Astrocyte (in vitro differentiated cells and primary cell): ENCODE measurements at regions not wholly inside any gene's neighbourhood (a gene's known extent, or its start where the extent isn't known, plus 50 kb on each side); places are given as distances from the start of the nearest gene placed in this dataset.

Experiments
- EZH2 ChIP-seq: IDR thresholded peaks from 2 replicates; pipeline ENCODE4 v1.6.1; 2012; ENCODE audit warnings: mild to moderate bottlenecking, low read length, inconsistent platforms; ENCODE audit not compliant: insufficient read depth
- TF ChIP-seq, protein P1 (sequence below): IDR thresholded peaks from 2 replicates; pipeline ENCODE4 v1.5.1; 2011; ENCODE audit warnings: low read depth, mild to moderate bottlenecking, inconsistent platforms, low read length, moderate library complexity; ENCODE audit not compliant: insufficient read depth

DNA sequence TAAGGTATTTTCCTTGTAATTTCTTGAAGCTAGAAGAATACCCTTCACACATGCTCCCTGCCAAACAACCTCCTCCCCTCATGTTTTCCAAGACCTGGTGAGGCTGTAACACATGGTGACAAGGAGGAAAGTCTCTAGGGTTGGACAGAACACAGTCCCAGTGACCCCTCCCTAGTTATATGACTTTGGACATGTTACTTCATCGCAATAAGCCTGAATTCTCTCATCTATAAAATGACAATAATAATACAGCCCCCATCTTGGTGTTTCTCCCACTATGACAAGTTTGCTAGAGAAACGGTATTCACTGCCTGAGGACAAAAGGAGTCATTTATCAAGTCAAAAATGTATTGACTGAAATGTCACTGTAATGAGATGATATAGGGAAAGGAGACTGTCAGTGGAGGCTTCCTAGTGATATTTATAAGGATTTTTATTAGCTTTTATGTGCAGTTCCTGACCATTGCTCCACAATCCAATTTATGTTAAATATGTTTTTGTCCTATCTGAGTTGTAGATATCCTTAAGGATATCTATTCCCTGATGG lies 464.4 kb downstream of the SUCLG1 start:
- TF ChIP-seq EZH2 = no peak
- TF ChIP-seq, protein P1, sequence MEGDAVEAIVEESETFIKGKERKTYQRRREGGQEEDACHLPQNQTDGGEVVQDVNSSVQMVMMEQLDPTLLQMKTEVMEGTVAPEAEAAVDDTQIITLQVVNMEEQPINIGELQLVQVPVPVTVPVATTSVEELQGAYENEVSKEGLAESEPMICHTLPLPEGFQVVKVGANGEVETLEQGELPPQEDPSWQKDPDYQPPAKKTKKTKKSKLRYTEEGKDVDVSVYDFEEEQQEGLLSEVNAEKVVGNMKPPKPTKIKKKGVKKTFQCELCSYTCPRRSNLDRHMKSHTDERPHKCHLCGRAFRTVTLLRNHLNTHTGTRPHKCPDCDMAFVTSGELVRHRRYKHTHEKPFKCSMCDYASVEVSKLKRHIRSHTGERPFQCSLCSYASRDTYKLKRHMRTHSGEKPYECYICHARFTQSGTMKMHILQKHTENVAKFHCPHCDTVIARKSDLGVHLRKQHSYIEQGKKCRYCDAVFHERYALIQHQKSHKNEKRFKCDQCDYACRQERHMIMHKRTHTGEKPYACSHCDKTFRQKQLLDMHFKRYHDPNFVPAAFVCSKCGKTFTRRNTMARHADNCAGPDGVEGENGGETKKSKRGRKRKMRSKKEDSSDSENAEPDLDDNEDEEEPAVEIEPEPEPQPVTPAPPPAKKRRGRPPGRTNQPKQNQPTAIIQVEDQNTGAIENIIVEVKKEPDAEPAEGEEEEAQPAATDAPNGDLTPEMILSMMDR = no peak
